GM21737 (cell line): ENCODE measurements at regions not wholly inside any gene's neighbourhood (a gene's known extent, or its start where the extent isn't known, plus 50 kb on each side); places are given as distances from the start of the nearest gene placed in this dataset.

Source experiments
- ATAC-seq: cut with Tn5 transposase; IDR thresholded peaks from one replicate; pipeline ENCODE4 v1.9.1; 2021; ENCODE audit warnings: mild to moderate bottlenecking, moderate library complexity; ENCODE audit not compliant: unreplicated experiment

GRCh38 chr3:115518100-115518852 is 105.0 kb upstream of the GAP43 start:
- ATAC-seq: no peak

GRCh38 chr3:115520241-115520640 is 103.1 kb upstream of the GAP43 start:
- no peak for ATAC-seq

- no peak for ATAC-seq
These were observed 102.6 kb upstream of the GAP43 start for GRCh38 chr3:115520651-115521245.

GRCh38 chr3:115523458-115523857 is 99.9 kb upstream of the GAP43 start:
- ATAC-seq: no peak

GRCh38 chr3:115524549-115524948 is 98.8 kb upstream of the GAP43 start:
- ATAC-seq: no peak

- no peak for ATAC-seq
These were observed 97.6 kb upstream of the GAP43 start for GRCh38 chr3:115525731-115526130.

GRCh38 chr3:115533218-115533617 is 90.1 kb upstream of the GAP43 start:
- no peak for ATAC-seq

GRCh38 chr3:115536171-115536570 is 87.1 kb upstream of the GAP43 start:
- no peak for ATAC-seq

GRCh38 chr3:115537669-115538068 is 85.6 kb upstream of the GAP43 start:
- ATAC-seq: no peak

- no peak for ATAC-seq
These were observed 76.1 kb upstream of the GAP43 start for GRCh38 chr3:115547207-115547606.

- no peak for ATAC-seq
These were observed 74.7 kb upstream of the GAP43 start for GRCh38 chr3:115548611-115549010.

GRCh38 chr3:115549071-115549470 is 74.2 kb upstream of the GAP43 start:
- ATAC-seq: no peak

GRCh38 chr3:115550285-115550761 is 73.0 kb upstream of the GAP43 start:
- no peak for ATAC-seq

GRCh38 chr3:115551016-115551415 is 72.3 kb upstream of the GAP43 start:
- no peak for ATAC-seq

- ATAC-seq: no peak
These were observed 71.3 kb upstream of the GAP43 start for GRCh38 chr3:115552007-115552406.

- no peak for ATAC-seq
These were observed 69.4 kb upstream of the GAP43 start for GRCh38 chr3:115553796-115554486.

- no peak for ATAC-seq
These were observed 68.9 kb upstream of the GAP43 start for GRCh38 chr3:115554487-115554807.

- ATAC-seq: no peak
These were observed 60.6 kb upstream of the GAP43 start for GRCh38 chr3:115562636-115563267.

- no peak for ATAC-seq
These were observed 59.3 kb upstream of the GAP43 start for GRCh38 chr3:115563984-115564383.

GRCh38 chr3:115571413-115571812 is 51.9 kb upstream of the GAP43 start:
- ATAC-seq: no peak
